ENCODE measurements at regions not wholly inside any gene's neighbourhood (a gene's known extent, or its start where the extent isn't known, plus 50 kb on each side); places are given as distances from the start of the nearest gene placed in this dataset.

- DNase-seq, result no peak
Observed at GRCh38 chr1:79069828-79070227, 63.3 kb upstream of the ADGRL4 start.

- DNase-seq, result no peak
Observed at GRCh38 chr1:79059341-79059740, 52.8 kb upstream of the ADGRL4 start.

All from right kidney (tissue), 1 donor.